Germinal center (tissue), 1 donor: ENCODE measurements at regions not wholly inside any gene's neighbourhood (a gene's known extent, or its start where the extent isn't known, plus 50 kb on each side); places are given as distances from the start of the nearest gene placed in this dataset.
"Not testable (repeated sequence)": the region's sequence is repeated elsewhere in the genome, so short reads cannot be mapped to it uniquely, and the experiment has no call there.

Experiments used
- DNase-seq: peaks from one replicate; pipeline ENCODE4 v3.0.0; 2012; ENCODE audit warnings: mixed read lengths, low spot score

DNA sequence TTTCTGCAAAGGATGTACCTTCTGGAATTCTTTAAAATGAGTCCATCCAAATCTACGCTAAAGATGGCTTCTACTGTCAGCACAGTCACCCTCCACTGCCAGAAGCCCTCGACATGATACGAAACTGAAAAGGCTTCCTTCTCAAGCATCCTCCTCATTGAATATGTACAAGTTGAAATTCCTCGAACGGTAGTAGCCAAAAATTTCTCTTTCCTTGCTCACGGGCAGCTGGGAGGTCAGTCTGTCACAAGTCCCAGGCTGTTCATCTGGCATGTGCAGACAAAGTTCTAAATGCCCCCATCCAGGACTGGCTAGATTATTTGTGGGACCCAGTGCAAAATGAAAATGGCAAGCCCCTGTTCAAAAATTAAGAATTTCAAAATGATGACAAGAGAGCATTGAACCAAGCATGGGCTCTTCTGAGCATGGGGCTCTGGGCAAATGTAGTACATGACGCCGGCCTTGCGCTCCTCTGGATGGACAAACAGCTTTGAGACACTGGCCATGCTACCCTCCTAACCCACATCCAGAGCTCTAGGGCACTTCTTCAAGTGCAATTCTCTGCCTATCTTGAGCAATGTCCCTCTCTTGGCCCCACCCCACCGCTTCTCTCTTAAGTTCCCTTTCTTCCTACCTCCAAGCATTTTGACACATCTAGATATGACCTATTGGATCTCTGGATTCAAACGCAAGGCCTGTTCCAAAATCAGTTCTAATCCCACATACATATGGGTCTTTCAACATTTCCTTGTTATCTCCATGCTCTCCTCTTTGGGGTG lies 78.9 kb upstream of the FLT1 start:
- no peak for DNase-seq

DNA sequence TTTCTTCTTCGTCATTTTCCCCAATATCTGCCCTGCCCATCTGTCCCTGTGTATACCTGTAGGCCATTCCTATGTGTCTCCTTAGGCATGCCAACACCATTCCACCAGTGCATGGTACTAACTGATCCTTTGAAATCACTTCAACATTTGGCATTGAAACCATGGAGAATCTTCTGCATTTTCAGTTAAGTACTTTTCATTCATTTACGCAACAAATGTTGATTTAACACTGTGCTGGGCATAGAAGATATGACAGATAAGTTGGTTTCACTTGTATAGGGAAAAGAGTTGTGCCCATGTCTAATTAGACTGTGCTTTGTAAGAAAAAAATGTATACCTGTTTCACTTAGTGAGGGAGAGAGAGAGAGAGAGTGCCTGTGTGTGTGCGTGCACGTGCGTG lies 77.9 kb upstream of the FLT1 start:
- no peak for DNase-seq

DNA sequence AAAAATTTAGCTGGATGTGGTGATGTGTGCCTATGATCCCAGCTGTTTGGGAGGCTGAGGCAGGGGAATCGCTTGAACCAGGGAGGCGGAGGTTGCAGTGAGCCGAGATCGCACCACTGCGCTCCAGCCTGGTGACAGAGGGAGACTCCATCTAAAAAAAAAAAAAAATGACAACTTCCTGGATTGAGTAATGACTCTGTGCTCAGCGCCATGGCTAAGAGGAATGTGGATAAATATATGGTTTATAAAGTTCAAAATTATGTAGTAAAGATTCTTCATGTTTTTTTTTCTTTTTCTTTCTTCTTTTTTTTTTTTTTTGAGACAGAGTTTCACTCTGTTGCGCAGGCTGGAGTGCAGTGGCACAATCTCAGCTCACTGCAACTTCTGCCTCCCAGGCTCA lies 75.4 kb upstream of the FLT1 start:
- DNase-seq, result not testable (repeated sequence)

DNA sequence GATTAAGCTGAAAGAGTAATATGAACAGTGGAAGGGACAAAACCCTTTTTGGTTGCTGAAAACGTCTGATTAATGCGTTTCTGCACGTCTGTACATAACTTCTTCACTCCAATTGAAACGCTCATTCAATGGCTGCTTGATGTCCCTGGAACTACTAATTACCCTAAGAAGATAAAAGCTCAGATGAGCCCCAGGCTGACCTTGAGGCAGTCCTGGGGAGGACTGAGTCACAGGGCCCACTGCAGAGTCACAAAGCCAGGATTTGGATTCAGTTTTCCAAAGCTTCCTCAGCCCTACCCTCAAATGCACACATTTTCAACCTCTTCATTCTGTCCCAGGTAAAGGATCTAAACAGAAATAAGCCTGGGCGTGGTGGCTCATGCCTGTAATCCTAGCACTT lies 75.0 kb upstream of the FLT1 start:
- no peak for DNase-seq

DNA sequence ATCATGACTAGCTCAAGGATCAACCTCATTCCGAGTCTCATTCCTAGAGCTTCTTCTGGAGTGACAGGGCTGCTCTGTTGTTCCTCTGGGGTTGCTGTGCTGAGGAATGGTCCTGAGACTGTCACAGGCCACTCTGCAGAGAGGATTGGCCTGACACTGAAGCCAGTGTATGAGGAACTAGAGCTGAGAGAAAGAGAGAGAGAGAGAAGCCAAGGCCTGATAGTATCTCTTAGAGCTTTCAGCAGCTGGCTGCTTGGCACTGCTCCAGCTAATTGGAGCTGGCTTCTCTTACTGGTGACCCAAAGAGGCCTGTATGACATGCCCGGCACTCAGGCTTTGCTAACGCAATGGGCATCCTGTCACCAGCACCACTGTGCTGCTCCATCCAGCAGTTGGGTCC lies 73.4 kb upstream of the FLT1 start:
- DNase-seq, result no peak

DNA sequence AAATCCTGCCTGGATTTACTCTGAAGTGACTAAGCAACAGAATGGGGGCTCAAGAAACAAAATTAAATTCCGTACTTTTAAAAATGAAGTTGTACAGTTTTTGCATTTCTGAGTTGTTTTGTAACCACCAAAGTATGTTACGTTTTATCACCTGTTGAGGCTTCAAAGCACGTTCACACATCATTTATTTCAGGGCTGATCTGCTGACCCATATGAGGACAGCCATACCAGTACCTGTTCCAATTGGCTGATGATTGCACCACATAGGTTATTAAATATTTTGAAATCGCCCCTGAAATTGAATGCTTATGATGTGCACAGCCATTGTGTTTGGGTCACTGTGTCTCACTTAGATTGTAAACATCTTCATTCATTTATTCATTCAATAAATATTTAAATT lies 72.0 kb upstream of the FLT1 start:
- no peak for DNase-seq

DNA sequence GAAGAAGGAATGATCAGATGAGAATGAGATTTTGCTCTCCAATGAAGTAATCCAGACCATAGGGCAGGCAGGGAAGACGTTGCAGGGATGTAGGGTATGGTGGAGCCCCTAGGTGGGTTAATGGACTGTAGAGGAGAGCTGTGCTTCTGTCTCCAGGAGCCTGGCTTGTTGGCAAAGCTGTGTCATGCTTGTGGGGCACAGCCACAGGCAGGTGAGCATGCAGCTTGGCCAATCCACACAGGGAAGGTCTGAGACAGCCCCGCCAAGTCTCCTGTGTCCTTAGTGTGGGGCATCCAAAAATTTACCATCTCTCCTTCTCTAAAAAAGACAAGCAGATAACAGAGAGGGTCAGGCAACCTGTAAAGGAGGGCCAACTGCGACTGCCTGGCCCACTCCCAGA lies 71.4 kb upstream of the FLT1 start:
- DNase-seq, result no peak

DNA sequence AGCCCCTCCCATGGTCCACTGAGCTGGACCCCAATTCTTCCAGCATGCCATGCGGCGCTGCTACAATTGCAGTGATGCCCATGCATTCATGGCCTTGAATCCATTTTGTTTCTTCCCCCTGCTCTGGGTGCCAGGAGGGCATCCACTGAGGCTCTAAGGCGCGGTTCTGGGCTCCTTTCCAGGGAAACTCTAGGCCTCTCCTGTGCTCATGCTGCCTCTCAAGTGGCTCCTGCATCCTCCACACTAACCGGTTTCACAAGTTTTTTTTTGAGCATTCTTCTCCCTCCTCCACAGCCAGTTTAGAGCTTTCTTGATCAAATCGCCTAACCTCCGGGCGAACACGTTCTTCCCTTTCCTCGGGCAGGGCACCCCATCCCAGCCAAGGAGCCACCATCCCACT lies 69.1 kb upstream of the FLT1 start:
- DNase-seq, result no peak

DNA sequence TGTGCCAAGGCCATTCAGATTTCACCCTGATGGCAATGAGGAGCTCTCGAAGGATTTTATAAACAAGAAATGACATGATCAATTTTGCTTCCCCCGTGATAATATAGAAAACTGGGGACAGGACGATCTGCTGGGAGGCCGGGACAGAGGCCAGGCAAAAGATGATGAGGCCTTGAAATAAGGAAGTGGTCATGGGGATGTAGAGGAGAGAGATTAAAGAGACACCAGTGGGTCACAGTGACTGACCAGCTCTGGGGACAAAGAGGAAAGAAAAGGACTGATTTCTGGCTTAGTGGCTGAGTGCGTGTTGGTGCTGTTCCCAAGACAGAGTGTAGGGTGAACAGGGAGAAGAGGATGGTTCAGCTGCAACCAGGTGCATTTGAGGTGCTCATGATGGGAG lies 68.7 kb upstream of the FLT1 start:
- DNase-seq, result no peak

DNA sequence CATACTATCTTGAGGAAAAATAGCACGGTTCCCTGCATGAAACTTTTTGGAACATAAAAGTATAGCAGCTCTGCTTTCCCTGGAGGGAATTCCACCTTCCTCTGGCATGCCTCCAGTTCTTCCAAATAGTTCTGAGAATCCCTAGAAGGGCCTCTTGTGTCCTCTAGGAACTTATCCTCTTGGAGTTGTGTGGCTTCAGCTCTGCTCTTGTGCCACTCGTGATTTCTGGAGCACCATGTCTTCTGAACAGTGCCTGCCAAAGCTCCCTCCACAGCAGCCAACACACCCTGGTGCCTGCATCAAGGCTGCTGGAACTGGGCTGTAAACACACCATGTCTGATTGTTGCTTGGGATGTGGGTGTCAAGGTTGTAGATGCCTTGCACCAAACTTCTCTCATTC lies 65.7 kb upstream of the FLT1 start:
- no peak for DNase-seq

DNA sequence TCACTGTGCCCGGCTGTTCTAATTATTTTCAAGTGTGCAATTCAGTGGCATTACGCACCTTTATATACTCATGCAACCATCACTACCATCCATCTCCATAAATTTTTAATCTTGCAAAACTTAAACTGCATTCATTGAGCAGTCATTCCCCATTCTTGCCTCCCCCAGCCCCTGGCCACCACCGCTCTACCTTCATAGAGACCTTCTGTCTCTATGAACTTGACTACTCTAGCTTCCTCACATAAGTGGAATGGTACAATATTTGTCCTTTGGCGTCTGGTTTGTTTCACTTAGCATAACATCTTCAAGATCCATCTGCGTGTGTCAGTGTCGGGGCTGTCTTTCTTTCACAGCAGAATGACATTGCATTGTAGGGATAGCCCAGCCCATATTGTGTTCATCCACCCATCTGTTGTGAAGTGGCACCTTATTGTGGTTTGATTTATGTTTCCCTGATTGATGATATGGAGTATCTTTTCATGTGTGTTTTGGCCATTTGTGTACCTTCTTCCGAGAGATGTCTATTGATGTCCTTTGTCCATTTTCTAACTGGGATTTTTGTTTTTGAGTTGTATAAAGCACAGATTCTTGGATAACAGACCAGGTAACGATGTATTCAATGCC lies 64.8 kb upstream of the FLT1 start:
- no peak for DNase-seq

DNA sequence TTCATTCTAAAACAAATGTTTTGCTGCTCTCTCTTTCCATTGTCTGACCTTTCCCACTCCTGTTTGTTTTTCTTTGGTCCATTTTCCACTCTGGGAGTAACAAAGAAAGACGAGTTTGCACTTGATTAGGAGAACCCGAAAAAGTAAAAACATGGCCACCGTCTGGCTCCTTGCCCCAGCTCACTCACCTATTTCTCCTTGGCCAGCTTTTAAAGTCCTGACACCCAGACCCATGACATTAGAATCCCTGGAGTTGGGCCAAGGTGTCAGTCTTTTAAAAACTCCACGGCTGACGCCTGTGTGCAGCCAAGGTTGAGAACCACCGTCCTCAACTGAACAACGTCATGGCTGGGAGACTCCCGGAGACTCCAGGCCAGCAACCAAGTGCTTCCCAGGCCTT lies 63.6 kb upstream of the FLT1 start:
- DNase-seq, result no peak

DNA sequence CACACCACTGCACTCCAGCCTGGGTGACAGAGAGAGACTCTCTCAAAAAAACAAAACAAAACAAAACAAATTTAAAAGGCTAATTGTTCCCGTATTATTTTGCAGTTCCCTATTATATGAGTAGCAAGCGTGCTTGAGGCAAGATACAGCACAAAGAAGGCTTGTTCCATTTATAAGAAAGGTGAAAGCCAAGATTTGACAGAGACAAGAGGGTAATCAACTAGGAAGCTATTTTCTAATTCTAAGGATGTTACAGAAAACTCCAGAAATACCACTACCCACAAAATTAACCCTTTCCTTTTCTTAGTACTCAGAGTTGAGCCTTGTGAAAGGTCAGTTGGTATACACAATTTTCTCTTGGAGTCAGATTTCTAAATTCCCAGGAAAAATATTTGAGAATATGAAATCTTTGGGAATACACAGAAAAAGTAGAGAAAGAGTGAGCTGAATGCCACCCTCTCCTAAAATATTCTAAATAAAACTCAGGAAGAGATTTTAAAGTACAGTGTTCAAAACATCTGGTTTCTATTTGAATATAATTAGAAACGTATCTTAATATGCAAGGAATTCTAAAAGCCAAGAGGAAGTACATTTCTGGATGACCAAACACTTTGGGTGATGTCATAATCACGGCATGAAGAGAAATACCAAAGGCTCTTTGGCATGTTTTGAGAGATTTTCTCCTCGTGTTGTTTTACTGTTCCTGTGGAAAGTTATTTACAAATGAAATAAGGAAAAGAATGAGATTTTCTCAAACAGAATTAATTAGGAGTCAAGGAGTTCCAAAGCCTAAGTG lies 63.0 kb upstream of the FLT1 start:
- no peak for DNase-seq

DNA sequence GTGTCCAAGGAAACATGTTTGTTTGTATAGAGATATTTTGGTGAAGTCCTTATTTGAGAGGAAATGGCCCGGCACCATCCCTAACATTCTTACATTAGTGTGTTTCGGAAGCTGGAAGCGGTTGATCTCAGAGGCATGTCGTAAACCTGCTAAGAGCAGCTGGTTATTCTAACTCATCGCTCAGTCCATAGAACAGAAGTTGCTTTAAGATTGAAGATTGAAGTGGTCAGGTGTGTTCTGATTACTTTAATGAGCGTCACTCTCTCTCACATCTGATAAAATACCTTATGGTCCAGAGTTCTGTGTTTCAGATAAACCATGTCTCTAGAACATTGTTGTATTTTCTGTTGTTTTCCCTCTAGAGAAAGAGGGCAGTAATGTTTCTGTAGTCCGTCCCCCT lies 60.2 kb upstream of the FLT1 start:
- no peak for DNase-seq

DNA sequence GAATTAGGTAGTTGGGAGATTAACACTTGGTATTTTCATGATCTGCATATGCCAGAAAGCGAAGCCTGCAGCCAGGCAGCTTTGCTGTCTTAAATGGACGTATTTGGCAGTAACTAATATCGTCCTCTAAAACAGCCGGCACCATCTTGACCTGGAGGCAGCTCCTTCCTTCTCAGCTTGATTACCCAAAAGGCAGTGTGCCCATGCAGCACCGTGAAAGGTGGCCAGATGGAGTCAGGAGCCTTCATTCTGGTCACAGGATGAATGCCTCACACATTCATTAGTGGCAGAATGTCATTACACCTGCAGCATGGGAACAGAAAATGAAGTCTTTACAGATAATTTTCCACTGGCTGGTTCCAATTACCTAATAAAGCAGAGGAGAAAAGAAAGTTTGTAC lies 59.0 kb upstream of the FLT1 start:
- DNase-seq, result no peak

DNA sequence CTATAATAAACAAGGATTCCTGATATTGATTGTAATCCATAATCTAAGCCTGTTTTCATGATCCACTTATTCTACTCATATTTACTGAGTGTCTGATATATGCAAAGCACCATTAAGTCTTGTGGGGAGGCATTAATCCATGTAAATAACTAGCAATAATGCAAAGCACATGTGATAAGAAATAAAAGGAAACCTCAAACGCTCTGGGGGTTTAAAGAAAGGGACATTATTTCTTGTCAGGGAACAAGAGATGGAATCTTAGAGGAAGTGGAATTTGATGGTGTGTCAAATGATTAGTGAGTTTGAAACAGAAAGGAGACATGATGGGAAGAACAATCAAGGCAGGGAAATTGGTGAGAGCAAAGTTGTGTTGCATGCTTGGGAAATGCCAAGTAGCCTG lies 57.4 kb upstream of the FLT1 start:
- DNase-seq, result no peak

DNA sequence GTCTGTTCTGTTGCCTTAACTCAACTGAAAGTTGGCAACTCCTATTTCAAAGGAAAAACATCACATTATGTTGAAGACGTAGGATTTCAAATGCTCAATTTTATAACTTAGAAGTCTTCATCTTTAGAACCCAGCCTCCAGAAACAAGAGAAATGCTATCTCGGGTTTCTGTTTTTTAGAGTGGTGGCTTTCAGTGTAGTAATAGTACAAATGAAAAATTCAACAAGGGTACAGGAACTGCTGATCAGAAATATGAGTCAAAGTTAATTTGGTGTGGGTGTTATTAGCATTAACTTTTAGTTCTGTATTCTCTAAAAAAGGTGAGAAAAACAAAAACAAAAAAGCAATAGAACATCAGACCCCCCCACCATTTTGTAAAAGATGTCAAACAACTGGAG lies 56.6 kb upstream of the FLT1 start:
- DNase-seq, result no peak

DNA sequence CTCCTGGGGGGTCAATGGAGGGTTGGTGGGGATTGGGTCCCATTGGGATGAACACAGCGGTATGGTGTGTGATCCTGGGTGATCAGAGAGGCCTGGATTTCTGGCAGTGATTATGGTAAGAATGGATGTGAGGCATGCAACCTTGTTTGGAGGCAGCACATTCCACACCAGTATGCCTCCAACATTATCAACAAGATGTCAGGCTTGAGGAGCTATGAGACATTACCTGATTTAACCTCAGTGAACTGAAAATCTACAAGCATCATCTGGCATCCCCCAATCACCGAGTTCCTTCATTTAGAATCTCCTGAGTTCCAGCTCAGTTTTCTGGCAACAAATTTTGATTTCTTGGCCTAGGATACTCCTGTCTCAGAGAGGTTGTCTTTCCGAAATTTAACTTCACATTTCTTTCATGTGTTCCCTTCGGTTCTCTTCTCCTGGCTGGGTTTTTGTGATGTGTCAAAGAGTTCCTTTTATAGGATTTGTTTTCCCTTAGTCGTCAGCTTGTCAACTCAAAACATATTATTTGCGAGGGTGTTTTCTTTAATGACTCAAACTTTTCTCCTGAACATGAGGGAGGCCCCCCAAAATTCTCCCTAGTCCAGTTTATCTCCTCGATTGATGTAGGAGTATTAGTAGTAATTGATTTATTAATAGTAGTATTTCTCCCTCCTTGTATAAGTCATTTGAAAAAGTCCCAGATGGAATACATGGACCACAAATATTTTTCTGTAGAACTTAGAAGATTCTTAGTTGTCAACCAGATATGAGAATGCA lies 56.0 kb upstream of the FLT1 start:
- no peak for DNase-seq

DNA sequence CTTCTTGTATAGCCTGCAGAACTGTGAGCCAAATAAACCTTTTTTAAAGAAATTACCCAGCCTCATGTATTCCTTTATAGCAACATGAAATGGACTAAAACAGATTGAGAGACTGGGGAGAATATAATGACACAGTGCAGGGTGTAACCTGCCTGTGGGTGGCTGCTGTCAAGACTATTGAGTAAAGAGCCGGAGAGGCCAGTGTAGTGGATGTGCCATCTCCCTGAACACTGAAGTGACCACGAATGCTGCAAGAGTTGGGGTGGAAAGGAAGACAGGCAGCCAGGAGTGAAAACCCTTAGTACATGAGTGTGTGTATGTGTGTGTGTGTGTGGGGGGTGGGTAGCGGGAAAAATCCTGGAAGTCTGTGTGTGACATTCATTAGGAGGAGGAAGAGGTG lies 55.2 kb upstream of the FLT1 start:
- DNase-seq, result no peak

DNA sequence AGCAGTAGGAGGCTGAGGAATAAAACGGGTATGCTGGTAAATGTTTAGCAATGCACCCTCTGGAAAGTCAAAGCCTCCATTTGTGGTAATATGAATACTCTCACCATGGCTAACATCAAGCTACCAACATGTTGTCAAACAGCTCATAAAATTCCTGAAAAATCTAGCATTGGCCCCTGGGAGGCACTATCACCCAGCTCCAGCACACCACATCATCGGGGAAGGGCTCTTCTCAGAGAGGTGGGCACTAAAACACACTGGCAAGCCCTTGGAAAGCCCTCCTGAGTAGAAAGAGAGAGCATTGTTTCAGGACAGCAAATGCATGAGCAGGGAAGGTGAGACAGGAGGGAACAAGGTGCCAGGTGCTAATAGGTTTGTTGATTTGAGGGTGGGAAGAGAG lies 53.9 kb upstream of the FLT1 start:
- no peak for DNase-seq

DNA sequence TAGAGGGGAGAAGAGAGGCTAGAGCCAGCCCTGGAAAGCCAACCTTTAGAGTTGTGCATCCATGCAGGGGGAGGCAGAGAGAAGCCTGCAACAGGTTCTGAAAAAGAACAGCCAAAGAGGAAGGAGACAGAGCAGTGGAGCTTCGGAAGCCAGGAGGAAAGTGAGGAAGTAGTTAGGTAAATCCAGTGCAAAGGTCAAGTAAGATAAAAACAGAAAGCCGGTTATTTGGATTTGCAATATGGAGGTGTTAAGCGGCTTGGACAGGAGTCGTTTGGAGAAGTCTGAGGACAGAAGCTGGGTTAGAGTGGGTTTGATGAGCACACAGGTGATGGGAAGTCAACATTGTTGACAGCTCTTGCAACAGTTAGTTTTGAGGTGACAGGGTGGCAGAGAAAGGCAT lies 53.5 kb upstream of the FLT1 start:
- DNase-seq, result no peak

DNA sequence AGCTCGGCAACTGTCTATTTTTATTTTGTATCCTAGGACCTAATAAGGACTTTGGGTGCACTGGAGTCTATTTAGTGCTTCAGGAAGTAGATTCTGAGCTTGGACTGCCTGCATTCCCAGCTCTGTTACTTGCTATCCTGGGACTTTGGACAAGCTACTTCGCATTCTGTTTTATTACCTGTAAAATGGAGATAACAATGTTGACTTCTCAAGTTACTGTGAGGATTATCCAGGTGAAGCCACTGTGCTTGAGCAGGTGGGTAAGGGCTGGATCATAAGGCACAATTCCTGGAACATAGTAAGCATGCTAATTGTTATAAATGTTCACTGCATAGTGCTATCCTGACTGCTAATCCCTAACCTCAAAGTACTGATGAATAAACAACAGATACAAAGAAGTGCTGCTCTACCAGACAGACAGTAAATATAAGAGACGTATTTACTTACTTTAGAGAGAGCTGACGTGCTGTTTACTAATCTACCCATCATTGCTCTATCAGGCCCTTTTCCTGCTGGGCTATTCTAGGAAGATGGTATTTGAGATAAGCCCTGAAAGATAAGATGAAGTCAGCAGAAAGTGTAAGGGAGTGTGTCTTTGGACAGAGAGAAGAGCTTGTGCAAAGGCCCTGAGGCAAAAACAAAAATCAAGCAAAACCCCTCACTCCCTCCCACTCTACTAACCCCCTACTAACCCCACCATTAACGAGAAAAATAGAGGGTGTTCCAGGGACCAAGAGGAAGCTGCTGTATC lies 50.8 kb upstream of the FLT1 start:
- no peak for DNase-seq
